IMR-90 (cell line): ENCODE measurements at regions not wholly inside any gene's neighbourhood (a gene's known extent, or its start where the extent isn't known, plus 50 kb on each side); places are given as distances from the start of the nearest gene placed in this dataset.

Experiments used
- ATAC-seq: fragments of 200-7000 bp; cut with Tn5 transposase; 2 replicates; pipeline ENCODE4 v1.9.1; 2020; ENCODE audit warnings: low read depth, mild to moderate bottlenecking, moderate library complexity
- BruUV-seq: library from RNA; stranded (reverse); fragments of 400-500 nt; replicated peaks from 2 replicates; lab custom pipeline; 2021; lab: Mats Ljungman, UMichigan
- CTCF ChIA-PET: fragments of 300-600 bp; formaldehyde crosslinking; extraction: SDS; loops from one replicate; lab custom pipeline; 2021; ENCODE audit warnings: antibody characterized with exemption; lab: Yijun Ruan, JAX
- POLR2A ChIA-PET: fragments of 300-600 bp; sonication (Branson Sonifier 250); formaldehyde crosslinking; loops from one replicate; lab custom pipeline; 2022; ENCODE audit warnings: antibody characterized with exemption; ENCODE audit not compliant: unreplicated experiment; lab: Charles Lee
- DNase-seq: peaks from one replicate; pipeline ENCODE4 v3.0.0; 2013
- H2AFZ ChIP-seq: replicated peaks from 2 replicates; pipeline ENCODE3; 2013; ENCODE audit warnings: low read length, mild to moderate bottlenecking; ENCODE audit not compliant: poor library complexity
- H2AK5ac ChIP-seq: 2 replicates; pipeline ENCODE4 v1.6.1; 2013; ENCODE audit warnings: low read depth, low read length, inconsistent platforms
- H2AK9ac ChIP-seq: replicated peaks from 2 replicates; pipeline ENCODE3; 2013; ENCODE audit warnings: mild to moderate bottlenecking, low read depth, low read length, moderate library complexity; ENCODE audit not compliant: poor library complexity
- H2BK120ac ChIP-seq: 2 replicates; pipeline ENCODE4 v1.6.1; 2013; ENCODE audit warnings: low read depth, low read length, inconsistent platforms
- H2BK15ac ChIP-seq: 3 replicates; pipeline ENCODE4 v1.6.1; 2013; ENCODE audit warnings: low read depth, low read length, inconsistent platforms
- H2BK20ac ChIP-seq: 2 replicates; pipeline ENCODE4 v1.6.1; 2013; ENCODE audit warnings: low read depth, mild to moderate bottlenecking, inconsistent platforms, low read length, moderate library complexity
- H2BK5ac ChIP-seq: 2 replicates; pipeline ENCODE4 v1.6.1; 2013; ENCODE audit warnings: mild to moderate bottlenecking, low read depth, low read length, inconsistent platforms; ENCODE audit not compliant: poor library complexity, severe bottlenecking
- H3K14ac ChIP-seq: replicated peaks from 2 replicates; pipeline ENCODE4 v1.6.1; 2013; ENCODE audit warnings: low read depth, low read length, inconsistent platforms
- H3K18ac ChIP-seq: 2 replicates; pipeline ENCODE4 v1.6.1; 2013; ENCODE audit warnings: low read depth, low read length, control low read depth
- H3K23ac ChIP-seq: 2 replicates; pipeline ENCODE4 v1.6.1; 2013; ENCODE audit warnings: low read depth, low read length, inconsistent platforms
- H3K27ac ChIP-seq: 2 replicates; pipeline ENCODE4 v1.5.1; 2013; ENCODE audit warnings: mild to moderate bottlenecking, control low read depth, low read length; ENCODE audit not compliant: insufficient read depth
- H3K27me3 ChIP-seq: 2 replicates; pipeline ENCODE4 v1.6.1; 2013; ENCODE audit warnings: low read length; ENCODE audit not compliant: control insufficient read depth, insufficient read depth
- H3K36me3 ChIP-seq: 2 replicates; pipeline ENCODE4 v1.6.1; 2013; ENCODE audit warnings: low read length, mixed read lengths; ENCODE audit not compliant: control insufficient read depth, insufficient read depth
- H3K4ac ChIP-seq: 2 replicates; pipeline ENCODE4 v1.6.1; 2013; ENCODE audit warnings: low read depth, low read length, inconsistent platforms
- H3K4me1 ChIP-seq: 2 replicates; pipeline ENCODE4 v1.6.1; 2013; ENCODE audit warnings: low read length, mixed read lengths; ENCODE audit not compliant: control insufficient read depth, insufficient read depth
- H3K4me2 ChIP-seq: 2 replicates; pipeline ENCODE4 v1.6.1; 2013; ENCODE audit warnings: low read depth, mild to moderate bottlenecking, control low read depth, low read length, moderate library complexity
- H3K4me3 ChIP-seq: 2 replicates; pipeline ENCODE4 v1.5.1; 2013; ENCODE audit warnings: low read depth, mild to moderate bottlenecking, control low read depth, low read length, moderate library complexity; ENCODE audit not compliant: insufficient read depth
- H3K56ac ChIP-seq: 2 replicates; pipeline ENCODE4 v1.6.1; 2013; ENCODE audit warnings: low read length, inconsistent platforms; ENCODE audit not compliant: insufficient read depth; ENCODE audit errors: extremely low read depth
- H3K79me1 ChIP-seq, 2 experiments: 2 replicates each; pipeline ENCODE4 v1.6.1; 2013; ENCODE audit warnings: low read length in 2 of 2, inconsistent platforms in 1 of 2, low read depth in 1 of 2
- H3K9ac ChIP-seq: 2 replicates; pipeline ENCODE4 v1.6.1; 2013; ENCODE audit warnings: low read depth, low read length, control low read depth
- H3K9me1 ChIP-seq: 2 replicates; pipeline ENCODE4 v1.6.1; 2013; ENCODE audit warnings: low read length, inconsistent platforms; ENCODE audit not compliant: insufficient read depth
- H3K9me3 ChIP-seq: 2 replicates; pipeline ENCODE4 v1.6.1; 2013; ENCODE audit warnings: low read length; ENCODE audit not compliant: control insufficient read depth, insufficient read depth
- H4K20me1 ChIP-seq: 2 replicates; pipeline ENCODE4 v1.6.1; 2013; ENCODE audit warnings: low read length, inconsistent platforms; ENCODE audit not compliant: insufficient read depth
- H4K5ac ChIP-seq: 2 replicates; pipeline ENCODE4 v1.6.1; 2013; ENCODE audit warnings: mild to moderate bottlenecking, low read depth, low read length, control low read depth
- H4K8ac ChIP-seq, 2 experiments: 2 replicates each; pipeline ENCODE4 v1.6.1; 2013; ENCODE audit warnings: low read depth in 2 of 2, low read length in 2 of 2, control low read depth in 1 of 2, inconsistent platforms in 1 of 2
- H4K91ac ChIP-seq: 2 replicates; pipeline ENCODE4 v1.6.1; 2013; ENCODE audit warnings: low read depth, low read length, inconsistent platforms; ENCODE audit not compliant: insufficient read depth
- MAFK ChIP-seq: IDR thresholded peaks from 2 replicates; pipeline ENCODE4 v1.6.1; 2012; ENCODE audit warnings: low read depth, low read length, improper control_type of control experiment
- POLR2A ChIP-seq: IDR thresholded peaks from 2 replicates; pipeline ENCODE4 v1.6.1; 2012; ENCODE audit warnings: mild to moderate bottlenecking, low read depth, low read length
- WGBS, 2 experiments: methylation state at CpG; one replicate each; pipeline versions ENCODE4 v1.1.5 to v1.1.7; 2013; ENCODE audit warnings: missing lambda C conversion rate in 2 of 2; ENCODE audit not compliant: insufficient read length in 1 of 2; ENCODE audit errors: extremely low coverage in 2 of 2; 5-methylcytosine and 5-hydroxymethylcytosine counted together
- dilution Hi-C: fragments of 300-500 bp; cut with HindIII; formaldehyde crosslinking; loops from one replicate; pipeline ENCODE4 v1.14.3; 2018; ENCODE audit warnings: low sequenced_read_pairs; ENCODE audit not compliant: unreplicated experiment
- in situ Hi-C: fragments of 300-500 bp; cut with MboI; formaldehyde crosslinking; loops from 3 replicates; pipeline ENCODE4 v1.14.3; 2019; ENCODE audit warnings: low sequenced_read_pairs, inconsistent platforms, mixed read lengths
- intact Hi-C: fragments of 100-400 bp; cut with micrococcal nuclease; formaldehyde crosslinking; loops from 2 replicates; pipeline ENCODE4 v1.10.0; 2022
- TF ChIP-seq, protein P1 (sequence below): fragments of 150-350 bp; IDR thresholded peaks from 2 replicates; pipeline ENCODE4 v1.6.1; 2016; ENCODE audit warnings: low read depth, mild to moderate bottlenecking, low read length, moderate library complexity, borderline replicate concordance
- TF ChIP-seq, protein P2 (sequence below): conservative IDR thresholded peaks from 2 replicates; pipeline ENCODE4 v1.5.1; 2012; ENCODE audit warnings: mild to moderate bottlenecking, low read depth, low read length, improper control_type of control experiment

DNA sequence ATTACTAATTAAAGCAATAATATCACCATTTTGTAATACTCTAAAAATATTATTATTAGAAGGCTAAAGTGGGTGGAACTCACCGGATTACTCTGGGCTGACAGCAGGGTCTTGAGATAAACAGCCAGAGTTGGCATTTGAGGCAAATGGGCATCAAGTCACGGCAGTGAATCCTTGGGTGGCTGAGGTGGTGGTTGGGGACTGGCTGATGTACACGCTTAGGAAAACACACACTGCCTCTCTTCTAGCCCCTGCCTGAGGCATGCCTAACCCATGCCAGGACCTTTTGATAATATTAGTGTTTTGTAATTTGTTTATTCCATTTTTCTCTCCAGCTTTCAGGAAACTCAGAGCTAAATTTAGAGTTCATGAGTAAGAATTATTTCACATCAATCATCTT, 76.8 kb downstream of the ACKR3 start:
- no peak overlapping the region for H2BK5ac ChIP-seq
- TF ChIP-seq, protein P1, sequence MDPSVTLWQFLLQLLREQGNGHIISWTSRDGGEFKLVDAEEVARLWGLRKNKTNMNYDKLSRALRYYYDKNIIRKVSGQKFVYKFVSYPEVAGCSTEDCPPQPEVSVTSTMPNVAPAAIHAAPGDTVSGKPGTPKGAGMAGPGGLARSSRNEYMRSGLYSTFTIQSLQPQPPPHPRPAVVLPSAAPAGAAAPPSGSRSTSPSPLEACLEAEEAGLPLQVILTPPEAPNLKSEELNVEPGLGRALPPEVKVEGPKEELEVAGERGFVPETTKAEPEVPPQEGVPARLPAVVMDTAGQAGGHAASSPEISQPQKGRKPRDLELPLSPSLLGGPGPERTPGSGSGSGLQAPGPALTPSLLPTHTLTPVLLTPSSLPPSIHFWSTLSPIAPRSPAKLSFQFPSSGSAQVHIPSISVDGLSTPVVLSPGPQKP = no peak
- TF ChIP-seq POLR2A = no peak
- TF ChIP-seq, protein P2, sequence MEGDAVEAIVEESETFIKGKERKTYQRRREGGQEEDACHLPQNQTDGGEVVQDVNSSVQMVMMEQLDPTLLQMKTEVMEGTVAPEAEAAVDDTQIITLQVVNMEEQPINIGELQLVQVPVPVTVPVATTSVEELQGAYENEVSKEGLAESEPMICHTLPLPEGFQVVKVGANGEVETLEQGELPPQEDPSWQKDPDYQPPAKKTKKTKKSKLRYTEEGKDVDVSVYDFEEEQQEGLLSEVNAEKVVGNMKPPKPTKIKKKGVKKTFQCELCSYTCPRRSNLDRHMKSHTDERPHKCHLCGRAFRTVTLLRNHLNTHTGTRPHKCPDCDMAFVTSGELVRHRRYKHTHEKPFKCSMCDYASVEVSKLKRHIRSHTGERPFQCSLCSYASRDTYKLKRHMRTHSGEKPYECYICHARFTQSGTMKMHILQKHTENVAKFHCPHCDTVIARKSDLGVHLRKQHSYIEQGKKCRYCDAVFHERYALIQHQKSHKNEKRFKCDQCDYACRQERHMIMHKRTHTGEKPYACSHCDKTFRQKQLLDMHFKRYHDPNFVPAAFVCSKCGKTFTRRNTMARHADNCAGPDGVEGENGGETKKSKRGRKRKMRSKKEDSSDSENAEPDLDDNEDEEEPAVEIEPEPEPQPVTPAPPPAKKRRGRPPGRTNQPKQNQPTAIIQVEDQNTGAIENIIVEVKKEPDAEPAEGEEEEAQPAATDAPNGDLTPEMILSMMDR = no peak
- TF ChIP-seq MAFK = no peak

More for the DNA sequence above, 76.8 kb downstream of the ACKR3 start:
- H4K91ac ChIP-seq = no peak overlapping the region
- no CpG with 5 or more reads among the region's 3 CpGs for WGBS, 2 experiments
- no peak overlapping the region for H3K9ac ChIP-seq
- no peak overlapping the region for H3K27ac ChIP-seq
- BruUV-seq = no TSS peak
- no peaks in the 10 kb centered on the region for H3K27me3 ChIP-seq
- peaks cover 9% of the 10 kb centered on the region for H3K4me1 ChIP-seq
- intact Hi-C loops (no loop called here), dilution Hi-C loops (no loop called here), in situ Hi-C loops (no loop called here)
- no peak overlapping the region for H3K23ac ChIP-seq
- H3K9me3 ChIP-seq = peaks cover 2% of the 10 kb centered on the region; the same call in 1 of the 2 replicates
- ATAC-seq (no peak), DNase-seq (no peak)
- no peaks in the 10 kb centered on the region for H3K36me3 ChIP-seq
- H2AK9ac ChIP-seq = no peak overlapping the region
- no peaks in the 10 kb centered on the region for H3K9me1 ChIP-seq
- no peak overlapping the region for H2BK15ac ChIP-seq
- no peak overlapping the region for H3K14ac ChIP-seq
- H3K4me3 ChIP-seq = no peak overlapping the region
- no peak overlapping the region for H2AK5ac ChIP-seq
- H4K8ac ChIP-seq = no peak overlapping the region
- H3K56ac ChIP-seq = no peak overlapping the region
- no peaks in the 10 kb centered on the region for H3K79me1 ChIP-seq
- no peak overlapping the region for H3K4me2 ChIP-seq
- H2BK120ac ChIP-seq = no peak overlapping the region
- H4K5ac ChIP-seq = no peak overlapping the region
- H3K18ac ChIP-seq = no peak overlapping the region
- H2BK20ac ChIP-seq = no peak overlapping the region
- H4K20me1 ChIP-seq = no peaks in the 10 kb centered on the region
- no peak overlapping the region for H3K4ac ChIP-seq
- ChIA-PET POLR2A (no interaction called here), CTCF (no interaction called here)
- H2AFZ ChIP-seq = no peak overlapping the region
